ENCODE measurements at regions not wholly inside any gene's neighbourhood (a gene's known extent, or its start where the extent isn't known, plus 50 kb on each side); places are given as distances from the start of the nearest gene placed in this dataset.
"Not testable (repeated sequence)": the region's sequence is repeated elsewhere in the genome, so short reads cannot be mapped to it uniquely, and the experiment has no call there.

DNA sequence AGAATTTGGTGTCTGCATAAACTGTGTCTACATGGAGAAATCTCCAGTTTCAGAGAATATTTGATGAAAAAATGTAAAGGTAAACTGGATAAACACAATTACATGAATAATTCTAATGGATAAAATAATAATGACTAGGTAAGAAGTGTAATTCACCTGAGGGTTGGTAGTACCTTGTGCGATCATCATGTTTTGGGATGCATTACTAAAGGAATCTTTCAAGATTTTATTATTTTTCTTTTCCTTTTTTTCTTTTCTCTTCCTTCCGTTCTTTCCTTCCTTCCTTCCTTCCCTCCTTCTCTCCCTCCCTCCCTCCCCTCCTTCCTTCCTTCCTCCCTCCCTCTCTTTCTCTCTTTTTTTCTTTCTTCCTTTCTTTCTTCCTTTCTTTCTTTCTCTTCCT is 818.7 kb downstream of the LTN1 start:
- Mint-ChIP-seq H3K27me3 (ENCODE audit: unreplicated experiment) (no peaks in the 10 kb centered on the region), H3K36me3 (ENCODE audit: insufficient read depth, unreplicated experiment) (peaks cover 6% of the 10 kb centered on the region), H3K4me3 (ENCODE audit: low read depth, unreplicated experiment) (no peak overlapping the region), H3K9me3 (ENCODE audit: low read depth, unreplicated experiment) (peaks cover 9% of the 10 kb centered on the region), H3K4me1 (ENCODE audit: low read depth, unreplicated experiment) (no peaks in the 10 kb centered on the region), H3K27ac (ENCODE audit: unreplicated experiment) (no peak overlapping the region)
- intact Hi-C loops (cut with micrococcal nuclease; ENCODE audit: unreplicated experiment), result no loop called here
- BruUV-seq (replicated peaks), result no TSS peak
- no peak for DNase-seq
- CTCF ChIA-PET, result no interaction called here
- TF ChIP-seq, protein P1, sequence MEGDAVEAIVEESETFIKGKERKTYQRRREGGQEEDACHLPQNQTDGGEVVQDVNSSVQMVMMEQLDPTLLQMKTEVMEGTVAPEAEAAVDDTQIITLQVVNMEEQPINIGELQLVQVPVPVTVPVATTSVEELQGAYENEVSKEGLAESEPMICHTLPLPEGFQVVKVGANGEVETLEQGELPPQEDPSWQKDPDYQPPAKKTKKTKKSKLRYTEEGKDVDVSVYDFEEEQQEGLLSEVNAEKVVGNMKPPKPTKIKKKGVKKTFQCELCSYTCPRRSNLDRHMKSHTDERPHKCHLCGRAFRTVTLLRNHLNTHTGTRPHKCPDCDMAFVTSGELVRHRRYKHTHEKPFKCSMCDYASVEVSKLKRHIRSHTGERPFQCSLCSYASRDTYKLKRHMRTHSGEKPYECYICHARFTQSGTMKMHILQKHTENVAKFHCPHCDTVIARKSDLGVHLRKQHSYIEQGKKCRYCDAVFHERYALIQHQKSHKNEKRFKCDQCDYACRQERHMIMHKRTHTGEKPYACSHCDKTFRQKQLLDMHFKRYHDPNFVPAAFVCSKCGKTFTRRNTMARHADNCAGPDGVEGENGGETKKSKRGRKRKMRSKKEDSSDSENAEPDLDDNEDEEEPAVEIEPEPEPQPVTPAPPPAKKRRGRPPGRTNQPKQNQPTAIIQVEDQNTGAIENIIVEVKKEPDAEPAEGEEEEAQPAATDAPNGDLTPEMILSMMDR (IDR thresholded peaks at IDR 0.05; ENCODE audit: unreplicated experiment), result no peak

DNA sequence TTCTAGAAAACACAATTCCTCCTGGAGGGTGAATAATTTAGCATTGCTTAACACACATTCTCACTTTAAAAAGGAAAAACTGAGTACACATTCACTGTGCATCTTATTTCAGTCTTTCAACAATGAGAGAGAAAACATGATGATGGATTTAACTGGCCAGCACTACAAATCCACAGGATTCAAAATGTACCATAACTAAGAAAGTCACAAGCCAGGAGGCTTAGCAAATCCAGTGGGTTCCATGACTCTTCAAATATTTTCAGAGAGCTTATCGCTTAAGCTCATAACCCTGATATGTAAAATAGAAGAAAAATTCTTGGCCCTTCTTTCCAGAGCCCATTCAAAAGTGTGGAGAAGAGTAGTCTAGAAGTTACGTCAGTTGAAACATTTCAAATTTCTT is 820.3 kb downstream of the LTN1 start:
- no peak overlapping the region for H3K27ac Mint-ChIP-seq (ENCODE audit: unreplicated experiment)
- CTCF ChIA-PET, result no interaction called here
- H3K36me3 Mint-ChIP-seq (ENCODE audit: insufficient read depth, unreplicated experiment), result peaks cover 6% of the 10 kb centered on the region
- H3K4me1 Mint-ChIP-seq (ENCODE audit: low read depth, unreplicated experiment), result no peaks in the 10 kb centered on the region
- no peak for DNase-seq
- no peaks in the 10 kb centered on the region for H3K27me3 Mint-ChIP-seq (ENCODE audit: unreplicated experiment)
- TF ChIP-seq, protein P1 (IDR thresholded peaks at IDR 0.05; ENCODE audit: unreplicated experiment), result no peak
- no TSS peak for BruUV-seq (replicated peaks)
- H3K4me3 Mint-ChIP-seq (ENCODE audit: low read depth, unreplicated experiment), result no peak overlapping the region
- intact Hi-C loops (cut with micrococcal nuclease; ENCODE audit: unreplicated experiment), result no loop called here
- H3K9me3 Mint-ChIP-seq (ENCODE audit: low read depth, unreplicated experiment), result peaks cover 9% of the 10 kb centered on the region

DNA sequence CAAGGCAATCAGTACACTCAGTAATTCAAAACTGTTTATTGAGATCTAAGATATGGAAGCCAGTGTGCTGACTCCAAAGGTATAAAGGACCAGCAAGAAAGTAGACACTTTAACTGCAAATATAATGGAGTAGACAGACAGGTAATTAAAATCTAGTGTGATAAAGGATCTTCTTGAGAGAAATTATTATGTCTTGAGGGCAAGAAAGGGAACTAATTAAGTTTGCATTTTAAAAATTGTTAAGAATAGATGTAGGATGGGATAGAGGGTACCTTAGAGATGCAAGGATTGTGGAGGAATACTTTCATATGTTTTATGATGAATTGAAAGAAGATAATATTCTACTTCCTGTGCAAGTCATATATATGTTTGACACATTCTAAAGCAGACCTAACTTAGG is 825.3 kb downstream of the LTN1 start:
- H3K27me3 Mint-ChIP-seq (ENCODE audit: unreplicated experiment), result no peaks in the 10 kb centered on the region
- no peak overlapping the region for H3K4me3 Mint-ChIP-seq (ENCODE audit: low read depth, unreplicated experiment)
- H3K4me1 Mint-ChIP-seq (ENCODE audit: low read depth, unreplicated experiment), result no peaks in the 10 kb centered on the region
- DNase-seq, result no peak
- no peak overlapping the region for H3K27ac Mint-ChIP-seq (ENCODE audit: unreplicated experiment)
- CTCF ChIA-PET, result no interaction called here
- H3K36me3 Mint-ChIP-seq (ENCODE audit: insufficient read depth, unreplicated experiment), result no peaks in the 10 kb centered on the region
- H3K9me3 Mint-ChIP-seq (ENCODE audit: low read depth, unreplicated experiment), result no peaks in the 10 kb centered on the region
- BruUV-seq (replicated peaks), result no TSS peak
- TF ChIP-seq, protein P1 (IDR thresholded peaks at IDR 0.05; ENCODE audit: unreplicated experiment), result no peak
- intact Hi-C loops (cut with micrococcal nuclease; ENCODE audit: unreplicated experiment), result no loop called here

DNA sequence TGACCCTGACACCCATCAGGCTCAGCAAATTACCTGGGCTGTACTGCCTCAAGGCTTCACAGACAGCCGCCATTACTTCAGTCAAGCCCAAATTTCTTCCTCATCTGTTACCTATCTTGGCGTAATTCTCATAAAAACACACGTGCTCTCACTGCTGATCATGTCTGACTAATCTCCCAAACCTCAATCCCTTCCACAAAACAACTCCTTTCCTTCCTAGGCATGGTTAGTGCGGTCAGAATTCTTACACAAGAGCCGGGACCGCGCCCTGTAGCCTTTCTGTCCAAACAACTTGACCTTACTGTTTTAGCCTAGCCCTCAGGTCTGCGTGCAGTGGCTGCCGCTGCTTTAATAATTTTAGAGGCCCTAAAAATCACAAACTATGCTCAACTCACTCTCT is 828.2 kb downstream of the LTN1 start:
- intact Hi-C loops (cut with micrococcal nuclease; ENCODE audit: unreplicated experiment); H3K36me3 Mint-ChIP-seq (ENCODE audit: insufficient read depth, unreplicated experiment); H3K4me1 Mint-ChIP-seq (ENCODE audit: low read depth, unreplicated experiment); H3K27me3 Mint-ChIP-seq (ENCODE audit: unreplicated experiment); H3K9me3 Mint-ChIP-seq (ENCODE audit: low read depth, unreplicated experiment); CTCF ChIA-PET; H3K4me3 Mint-ChIP-seq (ENCODE audit: low read depth, unreplicated experiment); DNase-seq; H3K27ac Mint-ChIP-seq (ENCODE audit: unreplicated experiment); BruUV-seq (replicated peaks): not testable (repeated sequence)

DNA sequence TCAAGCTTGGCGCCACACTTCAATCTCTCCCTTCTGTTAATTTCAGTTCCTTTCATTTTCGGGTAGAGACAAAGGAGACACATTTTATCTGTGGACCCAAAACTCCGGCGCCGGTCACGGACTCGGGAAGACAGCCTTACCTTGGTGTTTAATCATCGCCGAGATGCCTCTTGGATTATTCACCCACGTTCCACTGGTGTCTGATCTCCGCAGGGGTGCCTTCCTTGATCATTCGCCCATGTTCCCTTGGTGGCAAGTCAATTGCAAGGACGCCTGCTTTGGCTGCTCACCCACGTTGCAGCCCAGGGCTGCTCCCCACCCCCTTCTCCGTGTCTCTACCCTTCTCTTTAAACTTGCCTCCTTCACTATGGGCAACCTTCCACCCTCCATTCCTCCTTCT is 830.6 kb downstream of the LTN1 start:
- H3K27ac Mint-ChIP-seq (ENCODE audit: unreplicated experiment); H3K4me1 Mint-ChIP-seq (ENCODE audit: low read depth, unreplicated experiment); H3K27me3 Mint-ChIP-seq (ENCODE audit: unreplicated experiment); H3K9me3 Mint-ChIP-seq (ENCODE audit: low read depth, unreplicated experiment); H3K36me3 Mint-ChIP-seq (ENCODE audit: insufficient read depth, unreplicated experiment); CTCF ChIA-PET; DNase-seq; intact Hi-C loops (cut with micrococcal nuclease; ENCODE audit: unreplicated experiment); BruUV-seq (replicated peaks); H3K4me3 Mint-ChIP-seq (ENCODE audit: low read depth, unreplicated experiment): not testable (repeated sequence)
